Neural cell (in vitro differentiated cells): ENCODE measurements at regions not wholly inside any gene's neighbourhood (a gene's known extent, or its start where the extent isn't known, plus 50 kb on each side); places are given as distances from the start of the nearest gene placed in this dataset.

ENCODE experiments used
- CTCF ChIP-seq: fragments of 450-650 bp; IDR thresholded peaks from 2 replicates; pipeline ENCODE4 v1.5.1; 2014; ENCODE audit warnings: antibody characterized with exemption, mild to moderate bottlenecking, moderate library complexity; ENCODE audit not compliant: poor library complexity, severe bottlenecking
- POLR2AphosphoS5 ChIP-seq: IDR thresholded peaks from 2 replicates; pipeline ENCODE4 v1.6.1; 2012
- REST ChIP-seq: IDR thresholded peaks from 2 replicates; pipeline ENCODE4 v1.6.1; 2012; ENCODE audit warnings: borderline replicate concordance

GRCh38 chr3:182052757-182053156, 341.0 kb downstream of the SOX2 start:
- TF ChIP-seq REST (no peak), CTCF (no peak), POLR2AphosphoS5 (no peak)
